Neuronal stem cell (in vitro differentiated cells): ENCODE measurements at regions not wholly inside any gene's neighbourhood (a gene's known extent, or its start where the extent isn't known, plus 50 kb on each side); places are given as distances from the start of the nearest gene placed in this dataset.

Experiments
- DNase-seq: peaks from one replicate; pipeline ENCODE4 v3.0.0-alpha.2; 2013; ENCODE audit warnings: low spot score
- H2AFZ ChIP-seq: one replicate; pipeline ENCODE4 v1.6.1; 2013; ENCODE audit warnings: mild to moderate bottlenecking, low read length, inconsistent platforms
- H2AK5ac ChIP-seq: 2 replicates; pipeline ENCODE4 v1.6.1; 2013; ENCODE audit warnings: low read depth, mild to moderate bottlenecking, inconsistent platforms, low read length, moderate library complexity, mixed read lengths
- H2BK120ac ChIP-seq: 2 replicates; pipeline ENCODE4 v1.6.1; 2013; ENCODE audit warnings: low read depth, mild to moderate bottlenecking, inconsistent platforms, low read length, moderate library complexity, mixed read lengths
- H2BK12ac ChIP-seq: one replicate; pipeline ENCODE4 v1.6.1; 2013; ENCODE audit warnings: low read length, inconsistent platforms
- H2BK15ac ChIP-seq: 2 replicates; pipeline ENCODE4 v1.6.1; 2013; ENCODE audit warnings: mild to moderate bottlenecking, low read length, inconsistent platforms, mixed read lengths
- H2BK5ac ChIP-seq: one replicate; pipeline ENCODE4 v1.6.1; 2013; ENCODE audit warnings: inconsistent platforms, mild to moderate bottlenecking, low read length, moderate library complexity
- H3K14ac ChIP-seq: one replicate; pipeline ENCODE4 v1.6.1; 2013; ENCODE audit warnings: low read length, inconsistent platforms
- H3K18ac ChIP-seq: 2 replicates; pipeline ENCODE4 v1.6.1; 2013; ENCODE audit warnings: low read length, inconsistent platforms
- H3K23ac ChIP-seq: 2 replicates; pipeline ENCODE4 v1.6.1; 2013; ENCODE audit warnings: low read depth, mild to moderate bottlenecking, mixed read lengths, low read length, inconsistent platforms; ENCODE audit not compliant: poor library complexity
- H3K27ac ChIP-seq: replicated peaks from 3 replicates; pipeline ENCODE4 v1.5.1; 2013; ENCODE audit warnings: low read length, inconsistent platforms
- H3K27me3 ChIP-seq, 3 experiments: 2 replicates each; pipeline ENCODE4 v1.6.1; 2013; ENCODE audit warnings: low read length in 3 of 3, mild to moderate bottlenecking in 2 of 3, inconsistent platforms in 1 of 3, low read depth in 1 of 3, mixed read lengths in 1 of 3, moderate library complexity in 1 of 3; ENCODE audit not compliant: control insufficient read depth in 3 of 3, insufficient read depth in 3 of 3
- H3K36me3 ChIP-seq, 2 donors: replicated peaks in 1 of 2; 2 replicates each; pipeline ENCODE4 v1.6.1; 2013; ENCODE audit warnings: low read length in 2 of 2; ENCODE audit not compliant: control insufficient read depth in 2 of 2, insufficient read depth in 2 of 2
- H3K4ac ChIP-seq: 2 replicates; pipeline ENCODE4 v1.6.1; 2013; ENCODE audit warnings: inconsistent platforms, mild to moderate bottlenecking, low read length, moderate library complexity
- H3K4me1 ChIP-seq, 2 donors: 1 replicate in 1 of 2; 2 replicates in 1 of 2; pipeline ENCODE4 v1.6.1; 2013; ENCODE audit warnings: low read length in 2 of 2, low read depth in 1 of 2; ENCODE audit not compliant: control insufficient read depth in 2 of 2, insufficient read depth in 1 of 2
- H3K4me2 ChIP-seq: one replicate; pipeline ENCODE4 v1.6.1; 2013; ENCODE audit warnings: mild to moderate bottlenecking, low read length, inconsistent platforms; ENCODE audit not compliant: insufficient read depth, poor library complexity, severe bottlenecking
- H3K4me3 ChIP-seq, 2 donors: 2 replicates each; pipeline ENCODE4 v1.5.1; 2013; ENCODE audit warnings: low read length in 2 of 2, mild to moderate bottlenecking in 2 of 2, inconsistent platforms in 1 of 2, moderate library complexity in 1 of 2
- H3K79me1 ChIP-seq: one replicate; pipeline ENCODE4 v1.6.1; 2013; ENCODE audit warnings: low read depth, mild to moderate bottlenecking, inconsistent platforms, low read length, moderate library complexity
- H3K9ac ChIP-seq: one replicate; pipeline ENCODE4 v1.6.1; 2013; ENCODE audit warnings: mild to moderate bottlenecking, low read depth, low read length, inconsistent platforms; ENCODE audit not compliant: poor library complexity
- H3K9me3 ChIP-seq, 2 donors: replicated peaks in 1 of 2; 2 replicates each; pipeline versions ENCODE3 to v1.6.1; 2013; ENCODE audit warnings: low read length in 2 of 2, mild to moderate bottlenecking in 2 of 2, inconsistent platforms in 1 of 2, low read depth in 1 of 2, mixed read lengths in 1 of 2, moderate library complexity in 1 of 2; ENCODE audit not compliant: control insufficient read depth in 2 of 2, insufficient read depth in 1 of 2
- H4K8ac ChIP-seq: one replicate; pipeline ENCODE4 v1.6.1; 2013; ENCODE audit warnings: low read depth, mild to moderate bottlenecking, inconsistent platforms, low read length, moderate library complexity
- H4K91ac ChIP-seq: one replicate; pipeline ENCODE4 v1.6.1; 2013; ENCODE audit warnings: low read length, low read depth, mild to moderate bottlenecking, inconsistent platforms; ENCODE audit not compliant: poor library complexity
- WGBS, 2 donors: extraction: QIAGEN DNeasy Blood & Tissue Kit; methylation state at CpG; one replicate each; pipeline ENCODE4 v1.1.7; 2013; ENCODE audit warnings: missing lambda C conversion rate in 2 of 2, mixed read lengths in 1 of 2; ENCODE audit not compliant: insufficient read length in 2 of 2, insufficient replicate concordance in 1 of 2; ENCODE audit errors: extremely low coverage in 2 of 2; 5-methylcytosine and 5-hydroxymethylcytosine counted together

DNA sequence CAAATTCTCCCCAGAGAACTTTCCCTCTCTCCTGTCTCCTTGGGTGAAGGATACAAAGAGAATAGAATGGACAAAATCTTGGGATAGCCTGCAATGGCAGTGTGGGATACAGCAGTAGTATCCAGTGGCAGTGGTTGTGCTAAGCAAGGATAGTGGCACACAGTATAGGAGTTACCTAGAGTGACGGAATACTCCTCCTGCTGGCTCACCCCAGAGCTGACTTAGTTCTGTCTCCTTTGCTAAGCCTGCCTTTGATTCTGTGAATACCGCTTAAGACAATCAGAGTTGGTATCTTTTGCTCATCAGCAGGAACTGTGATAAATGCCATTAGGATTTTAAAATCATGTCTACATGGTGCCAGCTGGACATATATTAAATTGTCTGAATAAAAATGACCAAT, 404.3 kb downstream of the JRKL start:
- WGBS, 2 donors, result no CpG with 5 or more reads among the region's 2 CpGs
- Histone ChIP-seq H3K27ac (no peak overlapping the region), H3K79me1 (no peaks in the 10 kb centered on the region), H4K8ac (no peak overlapping the region), H3K18ac (no peak overlapping the region), H2AFZ (no peak overlapping the region), H2BK15ac (no peak overlapping the region), H3K4me3 (no peak overlapping the region), H3K4me1 (no peaks in the 10 kb centered on the region), H2BK5ac (no peak overlapping the region), H2BK120ac (no peak overlapping the region), H3K36me3 (no peaks in the 10 kb centered on the region), H2BK12ac (no peak overlapping the region), H4K91ac (no peak overlapping the region), H3K9ac (no peak overlapping the region), H2AK5ac (no peak overlapping the region), H3K4ac (no peak overlapping the region), H3K23ac (no peak overlapping the region), H3K9me3 (no peaks in the 10 kb centered on the region), H3K4me2 (no peak overlapping the region), H3K14ac (no peak overlapping the region), H3K27me3 (no peaks in the 10 kb centered on the region)
- DNase-seq, result no peak

DNA sequence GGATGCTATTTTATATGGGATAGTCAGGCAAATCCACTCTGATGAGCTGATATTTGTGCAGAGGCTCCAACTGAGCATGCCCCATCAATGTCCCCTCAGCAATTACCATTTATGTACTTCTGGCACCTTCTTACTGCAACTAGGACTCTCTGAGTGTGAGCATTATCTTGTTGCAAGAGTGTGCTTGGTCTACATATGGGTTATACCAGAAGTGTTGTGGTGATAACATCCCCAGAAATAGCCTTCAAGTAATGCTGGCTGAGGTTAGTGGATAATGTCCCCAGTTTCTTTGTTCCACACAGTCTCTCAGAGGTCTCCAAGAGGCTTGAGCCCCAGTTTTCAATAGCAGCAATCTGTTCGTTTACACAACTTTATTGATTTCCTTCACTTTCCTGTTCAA, 408.6 kb downstream of the JRKL start:
- Histone ChIP-seq H2BK12ac (no peak overlapping the region), H4K8ac (no peak overlapping the region), H3K9me3 (no peaks in the 10 kb centered on the region), H3K4me3 (no peak overlapping the region), H3K4ac (no peak overlapping the region), H2AFZ (no peak overlapping the region), H3K14ac (no peak overlapping the region), H3K36me3 (no peaks in the 10 kb centered on the region), H3K18ac (no peak overlapping the region), H4K91ac (no peak overlapping the region), H3K79me1 (no peaks in the 10 kb centered on the region), H3K27me3 (no peaks in the 10 kb centered on the region), H2BK120ac (no peak overlapping the region), H3K4me2 (no peak overlapping the region), H3K4me1 (no peaks in the 10 kb centered on the region), H3K9ac (no peak overlapping the region), H2BK5ac (no peak overlapping the region), H3K23ac (no peak overlapping the region), H2BK15ac (no peak overlapping the region), H3K27ac (no peak overlapping the region), H2AK5ac (no peak overlapping the region)
- no CpG with 5 or more reads among the region's 1 CpG for WGBS, 2 donors
- DNase-seq, result no peak

GRCh38 chr11:96815236-96815635, 425.4 kb downstream of the JRKL start:
- H3K79me1 ChIP-seq, result no peaks in the 10 kb centered on the region
- no peak overlapping the region for H3K4me3 ChIP-seq
- no peak overlapping the region for H2BK5ac ChIP-seq
- no peaks in the 10 kb centered on the region for H3K36me3 ChIP-seq
- H2BK12ac ChIP-seq, result no peak overlapping the region
- no peak overlapping the region for H4K8ac ChIP-seq
- H3K23ac ChIP-seq, result no peak overlapping the region
- H3K27ac ChIP-seq, result no peak overlapping the region
- no peak overlapping the region for H3K9ac ChIP-seq
- H2AK5ac ChIP-seq, result no peak overlapping the region
- H2AFZ ChIP-seq, result no peak overlapping the region
- no peak overlapping the region for H2BK120ac ChIP-seq
- no CpG with 5 or more reads among the region's 3 CpGs for WGBS, 2 donors
- H3K9me3 ChIP-seq, result no peaks in the 10 kb centered on the region
- H3K18ac ChIP-seq, result no peak overlapping the region
- H3K14ac ChIP-seq, result no peak overlapping the region
- H3K4ac ChIP-seq, result no peak overlapping the region
- H3K27me3 ChIP-seq, result no peaks in the 10 kb centered on the region
- H2BK15ac ChIP-seq, result no peak overlapping the region
- H3K4me1 ChIP-seq, result no peaks in the 10 kb centered on the region
- no peak for DNase-seq
- no peak overlapping the region for H3K4me2 ChIP-seq
- no peak overlapping the region for H4K91ac ChIP-seq

GRCh38 chr11:96817482-96818399, 427.9 kb downstream of the JRKL start:
- no CpG with 5 or more reads among the region's 3 CpGs for WGBS, 2 donors
- Histone ChIP-seq H3K4ac (no peak overlapping the region), H2AFZ (no peak overlapping the region), H2BK12ac (no peak overlapping the region), H3K4me1 (no peaks in the 10 kb centered on the region), H2BK5ac (no peak overlapping the region), H3K23ac (no peak overlapping the region), H3K79me1 (no peaks in the 10 kb centered on the region), H3K4me2 (no peak overlapping the region), H3K4me3 (no peak overlapping the region), H3K9ac (no peak overlapping the region), H4K8ac (no peak overlapping the region), H3K27me3 (no peaks in the 10 kb centered on the region), H2BK15ac (no peak overlapping the region), H3K27ac (no peak overlapping the region), H3K9me3 (no peaks in the 10 kb centered on the region), H4K91ac (no peak overlapping the region), H3K14ac (no peak overlapping the region), H2AK5ac (no peak overlapping the region), H2BK120ac (no peak overlapping the region), H3K36me3 (no peaks in the 10 kb centered on the region), H3K18ac (no peak overlapping the region)
- no peak for DNase-seq
